Mucosa of descending colon (tissue), 3 donors: ENCODE measurements at regions not wholly inside any gene's neighbourhood (a gene's known extent, or its start where the extent isn't known, plus 50 kb on each side); places are given as distances from the start of the nearest gene placed in this dataset.
A peak's percentile ranks its signal among the peaks of the same experiment; 100 is the strongest.

ENCODE experiments used
- ATAC-seq: fragments of 200-7000 bp; cut with Tn5 transposase; one replicate; pipeline ENCODE4 v1.9.1; 2020; ENCODE audit warnings: mild to moderate bottlenecking, moderate library complexity
- DNase-seq, 3 donors: peaks; one replicate each; pipeline ENCODE4 v3.0.0-alpha.2; 2020
- H3K36me3 ChIP-seq: fragments of 200-600 bp; one replicate; pipeline ENCODE4 v1.8.0; 2021; ENCODE audit warnings: low read depth, mild to moderate bottlenecking
- H3K4me1 ChIP-seq: fragments of 200-600 bp; one replicate; pipeline ENCODE4 v1.8.0; 2021; ENCODE audit warnings: low read depth, mild to moderate bottlenecking
- H3K4me3 ChIP-seq: fragments of 200-600 bp; one replicate; pipeline ENCODE4 v1.8.0; 2021; ENCODE audit warnings: mild to moderate bottlenecking
- H3K9me3 ChIP-seq: fragments of 200-600 bp; one replicate; pipeline ENCODE4 v1.8.0; 2021; ENCODE audit warnings: mild to moderate bottlenecking
- CTCF ChIP-seq: fragments of 200-600 bp; IDR thresholded peaks from one replicate; pipeline ENCODE4 v1.8.0; 2022; ENCODE audit warnings: antibody characterized with exemption, mild to moderate bottlenecking
- intact Hi-C, 2 donors: fragments of 100-400 bp; cut with DNase I in 1 of 2; cut with micrococcal nuclease in 1 of 2; formaldehyde crosslinking; loops; one replicate each; pipeline versions ENCODE4 v1.11.0 to v1.11.1; 2022; cut with DNase I, micrococcal nuclease
- donor health status: DM: no; HTN: no; CAD: no; lungs with moderate emphysema.
- donor health status: DM: no; HTN: no; CAD: no.
- donor health status: DM: no; HTN: yes; CAD: no.

- intact Hi-C loops, result no loop called here
- TF ChIP-seq CTCF, result no peak
- H3K4me3 ChIP-seq, result no peak overlapping the region
- no peak for ATAC-seq
- H3K9me3 ChIP-seq, result no peaks in the 10 kb centered on the region
- H3K4me1 ChIP-seq, result no peaks in the 10 kb centered on the region
- no peak for DNase-seq
- no peaks in the 10 kb centered on the region for H3K36me3 ChIP-seq
Observed at GRCh38 chr5:175308701-175309100, 135.3 kb downstream of the DRD1 start.

GRCh38 chr5:175306381-175306780 lies 137.6 kb downstream of the DRD1 start:
- intact Hi-C loops, result no loop called here
- ATAC-seq (peak; percentile 91), DNase-seq (no peak)
- no peak for TF ChIP-seq CTCF
- Histone ChIP-seq H3K4me3 (no peak overlapping the region), H3K4me1 (no peaks in the 10 kb centered on the region), H3K9me3 (no peaks in the 10 kb centered on the region), H3K36me3 (no peaks in the 10 kb centered on the region)

- Histone ChIP-seq H3K9me3 (no peaks in the 10 kb centered on the region), H3K4me1 (no peaks in the 10 kb centered on the region), H3K36me3 (no peaks in the 10 kb centered on the region), H3K4me3 (no peak overlapping the region)
- TF ChIP-seq CTCF, result no peak
- DNase-seq, result no peak
- intact Hi-C loops, result no loop called here
- no peak for ATAC-seq
Observed at GRCh38 chr5:175305251-175305650, 138.7 kb downstream of the DRD1 start.

- no peak for DNase-seq
- H3K9me3 ChIP-seq, result no peaks in the 10 kb centered on the region
- H3K36me3 ChIP-seq, result no peaks in the 10 kb centered on the region
- no peak for ATAC-seq
- H3K4me3 ChIP-seq, result no peak overlapping the region
- intact Hi-C loops, result no loop called here
- no peak for TF ChIP-seq CTCF
- no peaks in the 10 kb centered on the region for H3K4me1 ChIP-seq
Observed at GRCh38 chr5:175290379-175290778, 153.6 kb downstream of the DRD1 start.

- intact Hi-C loops, result no loop called here
- TF ChIP-seq CTCF, result no peak
- Histone ChIP-seq H3K4me3 (no peak overlapping the region), H3K9me3 (no peaks in the 10 kb centered on the region), H3K4me1 (no peaks in the 10 kb centered on the region), H3K36me3 (no peaks in the 10 kb centered on the region)
- ATAC-seq, result no peak
- DNase-seq, result no peak
Observed at GRCh38 chr5:175288048-175288621, 155.8 kb downstream of the DRD1 start.

- TF ChIP-seq CTCF, result no peak
- Histone ChIP-seq H3K9me3 (no peaks in the 10 kb centered on the region), H3K36me3 (no peaks in the 10 kb centered on the region), H3K4me3 (no peak overlapping the region), H3K4me1 (no peaks in the 10 kb centered on the region)
- ATAC-seq (no peak), DNase-seq (no peak)
- intact Hi-C loops, result no loop called here
Observed at GRCh38 chr5:175286981-175287380, 157.0 kb downstream of the DRD1 start.
